ENCODE measurements at regions not wholly inside any gene's neighbourhood (a gene's known extent, or its start where the extent isn't known, plus 50 kb on each side); places are given as distances from the start of the nearest gene placed in this dataset.
A peak's percentile ranks its signal among the peaks of the same experiment; 100 is the strongest.

DNA sequence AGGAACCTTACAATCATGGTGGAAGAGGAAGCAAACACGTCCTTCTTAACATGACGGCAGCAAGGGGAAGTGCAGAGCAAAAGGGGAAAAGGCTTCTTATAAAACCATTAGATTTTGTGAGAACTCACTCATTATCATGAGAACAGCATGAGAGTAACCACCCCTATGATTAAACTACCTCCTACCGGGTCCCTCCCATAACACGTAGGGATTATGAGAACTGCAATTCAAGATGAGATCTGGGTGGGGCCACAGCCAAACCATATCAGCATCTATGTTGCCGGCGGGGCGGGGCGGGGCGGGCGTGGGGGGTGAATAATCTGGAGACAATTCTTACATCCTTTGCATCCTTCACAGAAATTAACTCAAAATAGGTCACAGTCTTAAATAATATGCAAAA lies 58.8 kb upstream of the GFPT2 start:
- DNase-seq, result no peak
- H3K4me3 ChIP-seq (ENCODE audit: insufficient read depth, low read depth, low read length), result no peak overlapping the region
- H3K36me3 ChIP-seq (replicated peaks; ENCODE audit: control insufficient read depth, insufficient read depth, low read length), result no peaks in the 10 kb centered on the region
- H3K27me3 ChIP-seq (ENCODE audit: control insufficient read depth, insufficient read depth, low read length), result no peaks in the 10 kb centered on the region

- DNase-seq, result no peak
- Histone ChIP-seq H3K4me3 (ENCODE audit: insufficient read depth, low read depth, low read length) (no peak overlapping the region), H3K27me3 (ENCODE audit: control insufficient read depth, insufficient read depth, low read length) (no peaks in the 10 kb centered on the region), H3K36me3 (replicated peaks; ENCODE audit: control insufficient read depth, insufficient read depth, low read length) (no peaks in the 10 kb centered on the region)
These were observed 61.0 kb upstream of the GFPT2 start for GRCh38 chr5:180414176-180414575.

GRCh38 chr5:180421672-180422071 lies 68.5 kb upstream of the GFPT2 start:
- Histone ChIP-seq H3K27me3 (ENCODE audit: control insufficient read depth, insufficient read depth, low read length) (no peaks in the 10 kb centered on the region), H3K36me3 (replicated peaks; ENCODE audit: control insufficient read depth, insufficient read depth, low read length) (no peaks in the 10 kb centered on the region), H3K4me3 (ENCODE audit: insufficient read depth, low read depth, low read length) (no peak overlapping the region)
- DNase-seq, result no peak

DNA sequence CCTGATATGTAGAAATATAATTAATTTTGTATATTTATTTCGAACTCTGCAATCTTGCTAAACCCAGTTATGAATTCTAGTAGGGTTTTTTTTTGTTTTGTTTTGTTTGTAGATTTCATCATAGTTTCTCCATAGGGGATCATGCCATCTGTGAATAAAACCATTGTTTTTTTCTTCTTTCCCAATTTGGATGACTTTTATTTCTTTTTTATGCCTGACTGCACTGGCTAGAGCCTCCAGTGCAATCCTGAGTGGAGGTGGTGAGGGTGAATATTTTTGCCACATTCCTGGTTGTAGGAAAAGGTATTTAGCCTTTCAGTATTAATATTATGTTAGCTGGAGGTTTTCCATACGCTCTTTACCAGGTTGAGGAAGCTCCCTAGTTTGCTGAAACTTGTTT lies 70.0 kb upstream of the GFPT2 start:
- DNase-seq, result no peak

GRCh38 chr5:180423598-180423997 lies 70.5 kb upstream of the GFPT2 start:
- H3K36me3 ChIP-seq (replicated peaks; ENCODE audit: control insufficient read depth, insufficient read depth, low read length), result no peaks in the 10 kb centered on the region
- no peak overlapping the region for H3K4me3 ChIP-seq (ENCODE audit: insufficient read depth, low read depth, low read length)
- no peak for DNase-seq
- H3K27me3 ChIP-seq (ENCODE audit: control insufficient read depth, insufficient read depth, low read length), result no peaks in the 10 kb centered on the region

More for the DNA sequence above, 70.0 kb upstream of the GFPT2 start:
- no peak overlapping the region for H3K4me3 ChIP-seq (ENCODE audit: insufficient read depth, low read depth, low read length)
- no peaks in the 10 kb centered on the region for H3K36me3 ChIP-seq (replicated peaks; ENCODE audit: control insufficient read depth, insufficient read depth, low read length)
- H3K27me3 ChIP-seq (ENCODE audit: control insufficient read depth, insufficient read depth, low read length), result no peaks in the 10 kb centered on the region

DNA sequence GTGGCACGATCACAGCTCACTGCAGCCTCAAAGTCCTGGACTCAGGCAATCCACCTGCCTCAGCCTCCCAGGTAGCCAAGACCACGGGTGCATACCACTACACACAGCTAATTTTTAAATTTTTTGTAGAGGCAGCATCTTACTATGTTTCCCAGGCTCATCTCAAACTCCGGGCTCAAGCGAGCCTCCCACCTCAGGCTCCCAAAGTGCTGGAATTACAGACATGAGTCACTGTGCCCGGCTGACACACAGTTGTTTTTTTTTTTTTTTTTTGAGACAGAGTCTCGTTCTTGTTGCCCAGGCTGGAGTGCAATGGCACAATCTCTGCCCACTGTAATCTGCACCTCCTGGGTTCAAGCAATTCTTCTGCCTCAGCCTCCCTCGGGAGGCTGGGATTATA lies 70.1 kb upstream of the CNOT6 start:
- no peaks in the 10 kb centered on the region for H3K36me3 ChIP-seq (replicated peaks; ENCODE audit: control insufficient read depth, insufficient read depth, low read length)
- no peak overlapping the region for H3K4me3 ChIP-seq (ENCODE audit: insufficient read depth, low read depth, low read length)
- H3K27me3 ChIP-seq (ENCODE audit: control insufficient read depth, insufficient read depth, low read length), result no peaks in the 10 kb centered on the region
- no peak for DNase-seq

GRCh38 chr5:180428598-180428997 lies 65.6 kb upstream of the CNOT6 start:
- Histone ChIP-seq H3K36me3 (replicated peaks; ENCODE audit: control insufficient read depth, insufficient read depth, low read length) (no peaks in the 10 kb centered on the region), H3K27me3 (ENCODE audit: control insufficient read depth, insufficient read depth, low read length) (no peaks in the 10 kb centered on the region), H3K4me3 (ENCODE audit: insufficient read depth, low read depth, low read length) (no peak overlapping the region)
- DNase-seq, result no peak

GRCh38 chr5:180431932-180432331 lies 62.2 kb upstream of the CNOT6 start:
- Histone ChIP-seq H3K27me3 (ENCODE audit: control insufficient read depth, insufficient read depth, low read length) (no peaks in the 10 kb centered on the region), H3K4me3 (ENCODE audit: insufficient read depth, low read depth, low read length) (no peak overlapping the region), H3K36me3 (replicated peaks; ENCODE audit: control insufficient read depth, insufficient read depth, low read length) (no peaks in the 10 kb centered on the region)
- DNase-seq, result no peak

DNA sequence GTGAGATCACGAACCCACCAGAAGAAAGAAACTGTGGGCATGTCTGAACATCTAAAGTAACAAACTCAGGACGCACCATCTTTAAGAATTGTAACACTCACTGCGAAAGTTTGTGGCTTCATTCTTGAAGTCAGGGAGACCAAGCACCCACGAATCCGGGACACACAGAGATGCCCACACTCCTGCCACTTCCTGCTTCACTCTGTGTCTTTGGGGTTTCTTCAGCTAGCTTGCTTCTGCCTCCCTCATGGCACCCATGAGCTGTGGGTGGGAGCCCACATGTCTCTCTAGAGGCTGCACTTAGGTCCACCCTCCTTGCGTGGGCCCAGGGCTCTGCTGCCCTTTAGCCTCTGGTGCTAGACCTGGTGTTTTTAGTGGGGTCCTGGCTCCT lies 61.2 kb upstream of the CNOT6 start:
- Histone ChIP-seq H3K27me3 (ENCODE audit: control insufficient read depth, insufficient read depth, low read length) (no peaks in the 10 kb centered on the region), H3K36me3 (replicated peaks; ENCODE audit: control insufficient read depth, insufficient read depth, low read length) (no peaks in the 10 kb centered on the region), H3K4me3 (ENCODE audit: insufficient read depth, low read depth, low read length) (no peak overlapping the region)
- no peak for DNase-seq

- Histone ChIP-seq H3K27me3 (ENCODE audit: control insufficient read depth, insufficient read depth, low read length) (no peaks in the 10 kb centered on the region), H3K36me3 (replicated peaks; ENCODE audit: control insufficient read depth, insufficient read depth, low read length) (no peaks in the 10 kb centered on the region), H3K4me3 (ENCODE audit: insufficient read depth, low read depth, low read length) (no peak overlapping the region)
- no peak for DNase-seq
These were observed 58.6 kb upstream of the CNOT6 start for GRCh38 chr5:180435594-180435993.

GRCh38 chr5:180436275-180436674 lies 57.9 kb upstream of the CNOT6 start:
- no peak for DNase-seq
- H3K27me3 ChIP-seq (ENCODE audit: control insufficient read depth, insufficient read depth, low read length), result no peaks in the 10 kb centered on the region
- no peak overlapping the region for H3K4me3 ChIP-seq (ENCODE audit: insufficient read depth, low read depth, low read length)
- H3K36me3 ChIP-seq (replicated peaks; ENCODE audit: control insufficient read depth, insufficient read depth, low read length), result no peaks in the 10 kb centered on the region

DNA sequence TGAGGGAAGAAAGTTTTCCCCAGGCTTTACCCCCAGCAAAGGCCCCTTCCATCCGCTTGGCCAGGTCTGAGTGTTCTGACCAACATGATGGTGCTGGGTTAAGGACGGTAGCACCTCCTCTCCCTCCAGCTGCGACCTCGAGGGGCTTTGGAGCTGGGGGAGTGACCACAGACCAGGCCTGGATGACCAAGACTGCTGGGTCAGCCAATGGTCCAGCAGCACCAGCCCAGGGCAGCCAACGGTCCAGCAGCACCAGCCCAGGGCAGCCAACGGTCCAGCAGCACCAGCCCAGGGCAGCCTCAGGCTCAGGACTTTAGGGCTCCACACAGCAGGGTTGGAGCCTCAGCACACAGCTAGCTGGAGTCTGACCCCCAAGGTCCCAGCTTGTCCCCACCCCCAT lies 57.2 kb upstream of the CNOT6 start:
- H3K4me3 ChIP-seq (ENCODE audit: insufficient read depth, low read depth, low read length), result no peak overlapping the region
- H3K36me3 ChIP-seq (replicated peaks; ENCODE audit: control insufficient read depth, insufficient read depth, low read length), result no peaks in the 10 kb centered on the region
- H3K27me3 ChIP-seq (ENCODE audit: control insufficient read depth, insufficient read depth, low read length), result no peaks in the 10 kb centered on the region
- DNase-seq, result no peak

GRCh38 chr5:180437336-180437735 lies 56.8 kb upstream of the CNOT6 start:
- Histone ChIP-seq H3K27me3 (ENCODE audit: control insufficient read depth, insufficient read depth, low read length) (no peaks in the 10 kb centered on the region), H3K4me3 (ENCODE audit: insufficient read depth, low read depth, low read length) (no peak overlapping the region), H3K36me3 (replicated peaks; ENCODE audit: control insufficient read depth, insufficient read depth, low read length) (no peaks in the 10 kb centered on the region)
- no peak for DNase-seq

GRCh38 chr5:180438785-180439780 lies 55.1 kb upstream of the CNOT6 start:
- no peaks in the 10 kb centered on the region for H3K27me3 ChIP-seq (ENCODE audit: control insufficient read depth, insufficient read depth, low read length)

GRCh38 chr5:180439911-180440769 lies 54.0 kb upstream of the CNOT6 start:
- peak; percentile 81 for DNase-seq
- H3K36me3 ChIP-seq (replicated peaks; ENCODE audit: control insufficient read depth, insufficient read depth, low read length), result no peaks in the 10 kb centered on the region
- no peaks in the 10 kb centered on the region for H3K27me3 ChIP-seq (ENCODE audit: control insufficient read depth, insufficient read depth, low read length)
- no peak overlapping the region for H3K4me3 ChIP-seq (ENCODE audit: insufficient read depth, low read depth, low read length)

More at GRCh38 chr5:180438785-180439780, 55.1 kb upstream of the CNOT6 start:
- H3K4me3 ChIP-seq (ENCODE audit: insufficient read depth, low read depth, low read length), result no peak overlapping the region
- DNase-seq, result peak; percentile 41
- no peaks in the 10 kb centered on the region for H3K36me3 ChIP-seq (replicated peaks; ENCODE audit: control insufficient read depth, insufficient read depth, low read length)

Data from H7 (cell line).